Smooth muscle cell (in vitro differentiated cells): ENCODE measurements at regions not wholly inside any gene's neighbourhood (a gene's known extent, or its start where the extent isn't known, plus 50 kb on each side); places are given as distances from the start of the nearest gene placed in this dataset.

Experiments used
- DNase-seq: peaks from one replicate; lab custom pipeline; 2025; ENCODE audit not compliant: unreplicated experiment; lab: John Stamatoyannopoulos, UW
- H2AFZ ChIP-seq: fragments of 200-600 bp; sonication (generic); 2 replicates; pipeline ENCODE4 v1.6.0; 2016; ENCODE audit warnings: antibody characterized with exemption, low read depth, mild to moderate bottlenecking
- H3F3A ChIP-seq: fragments of 200-600 bp; sonication (generic); 2 replicates; pipeline ENCODE4 v1.6.0; 2017; ENCODE audit warnings: antibody characterized with exemption, low read depth
- H3K27ac ChIP-seq: fragments of 200-600 bp; sonication (generic); 2 replicates; pipeline ENCODE4 v1.5.1; 2016; ENCODE audit warnings: low read depth, mild to moderate bottlenecking
- H3K27me3 ChIP-seq: fragments of 200-600 bp; sonication (generic); 2 replicates; pipeline ENCODE4 v1.6.1; 2016; ENCODE audit warnings: low read depth, mild to moderate bottlenecking
- H3K36me3 ChIP-seq: fragments of 200-600 bp; sonication (generic); 2 replicates; pipeline ENCODE4 v1.5.1; 2016; ENCODE audit warnings: low read depth
- H3K4me1 ChIP-seq: fragments of 200-600 bp; sonication (generic); 2 replicates; pipeline ENCODE4 v1.5.1; 2016; ENCODE audit warnings: low read depth
- H3K4me2 ChIP-seq: fragments of 200-600 bp; sonication (generic); 2 replicates; pipeline ENCODE4 v1.6.0; 2016; ENCODE audit warnings: mild to moderate bottlenecking
- H3K4me3 ChIP-seq: fragments of 200-600 bp; sonication (generic); 2 replicates; pipeline ENCODE4 v1.5.1; 2016; ENCODE audit warnings: mild to moderate bottlenecking
- H3K79me2 ChIP-seq: fragments of 200-600 bp; sonication (generic); 2 replicates; pipeline ENCODE4 v1.6.0; 2016; ENCODE audit warnings: low read depth, mild to moderate bottlenecking
- H3K9ac ChIP-seq: fragments of 200-600 bp; sonication (generic); 2 replicates; pipeline ENCODE4 v1.6.0; 2016; ENCODE audit warnings: low read depth
- H3K9me3 ChIP-seq: fragments of 200-600 bp; sonication (generic); replicated peaks from 2 replicates; pipeline ENCODE4 v1.5.1; 2016; ENCODE audit warnings: low read depth
- H4K20me1 ChIP-seq: fragments of 200-600 bp; sonication (generic); 2 replicates; pipeline ENCODE4 v1.6.0; 2016; ENCODE audit warnings: low read depth
- CTCF ChIP-seq: fragments of 200-600 bp; sonication (generic); IDR thresholded peaks from 2 replicates; pipeline ENCODE4 v1.5.1; 2017; ENCODE audit warnings: borderline replicate concordance, mild to moderate bottlenecking, antibody characterized with exemption; ENCODE audit not compliant: insufficient read depth, poor library complexity, severe bottlenecking
- WGBS: methylation state at CpG from one replicate; pipeline ENCODE4 v1.1.7; 2016; ENCODE audit warnings: low lambda C conversion rate; 5-methylcytosine and 5-hydroxymethylcytosine counted together

GRCh38 chr3:177478170-177478867, 281.0 kb upstream of the TBL1XR1 start:
- Histone ChIP-seq H3K4me1 (peaks cover 8% of the 10 kb centered on the region), H3F3A (no peaks in the 10 kb centered on the region), H3K9me3 (no peaks in the 10 kb centered on the region), H4K20me1 (no peaks in the 10 kb centered on the region), H3K27me3 (no peaks in the 10 kb centered on the region), H2AFZ (no peak overlapping the region), H3K27ac (peak overlapping the region; percentile 73), H3K79me2 (no peaks in the 10 kb centered on the region), H3K9ac (no peak overlapping the region), H3K4me2 (peak overlapping the region; percentile 38), H3K36me3 (no peaks in the 10 kb centered on the region), H3K4me3 (no peak overlapping the region)
- 7% methylated on average over 4 of the region's 4 CpGs for whole genome bisulfite sequencing
- no peak for DNase-seq
- TF ChIP-seq CTCF, result no peak

GRCh38 chr3:177479630-177480029, 282.3 kb upstream of the TBL1XR1 start:
- 68% methylated on average over 2 of the region's 2 CpGs for WGBS
- TF ChIP-seq CTCF, result no peak
- H3K4me2 ChIP-seq, result no peak overlapping the region
- DNase-seq, result no peak
- no peak overlapping the region for H3K9ac ChIP-seq
- H3K36me3 ChIP-seq, result no peaks in the 10 kb centered on the region
- H3K27ac ChIP-seq, result no peak overlapping the region
- H3K4me1 ChIP-seq, result peaks cover 8% of the 10 kb centered on the region
- no peaks in the 10 kb centered on the region for H3K79me2 ChIP-seq
- H3K4me3 ChIP-seq, result no peak overlapping the region
- H3K27me3 ChIP-seq, result no peaks in the 10 kb centered on the region
- no peaks in the 10 kb centered on the region for H4K20me1 ChIP-seq
- no peaks in the 10 kb centered on the region for H3F3A ChIP-seq
- no peaks in the 10 kb centered on the region for H3K9me3 ChIP-seq
- no peak overlapping the region for H2AFZ ChIP-seq

- H3K27ac ChIP-seq, result no peak overlapping the region
- no peaks in the 10 kb centered on the region for H3K27me3 ChIP-seq
- H3K36me3 ChIP-seq, result no peaks in the 10 kb centered on the region
- no peaks in the 10 kb centered on the region for H3K9me3 ChIP-seq
- no peaks in the 10 kb centered on the region for H4K20me1 ChIP-seq
- no peaks in the 10 kb centered on the region for H3F3A ChIP-seq
- TF ChIP-seq CTCF, result no peak
- H3K4me1 ChIP-seq, result peaks cover 8% of the 10 kb centered on the region
- no peak for DNase-seq
- H3K9ac ChIP-seq, result no peak overlapping the region
- H2AFZ ChIP-seq, result no peak overlapping the region
- H3K79me2 ChIP-seq, result no peaks in the 10 kb centered on the region
- no peak overlapping the region for H3K4me3 ChIP-seq
- H3K4me2 ChIP-seq, result no peak overlapping the region
- 96% methylated on average over 3 of the region's 3 CpGs for WGBS
Observed at GRCh38 chr3:177481329-177481728, 284.0 kb upstream of the TBL1XR1 start.
